Hepatocyte (in vitro differentiated cells): ENCODE measurements at regions not wholly inside any gene's neighbourhood (a gene's known extent, or its start where the extent isn't known, plus 50 kb on each side); places are given as distances from the start of the nearest gene placed in this dataset.

Source experiments
- CTCF ChIP-seq: fragments of 200-600 bp; sonication (generic); IDR thresholded peaks from 2 replicates; pipeline ENCODE4 v1.5.1; 2016; ENCODE audit warnings: antibody characterized with exemption, mild to moderate bottlenecking; ENCODE audit not compliant: poor library complexity
- EZH2phosphoT487 ChIP-seq: fragments of 200-600 bp; sonication (generic); IDR thresholded peaks from one replicate; pipeline ENCODE4 v1.6.1; 2018; ENCODE audit warnings: antibody characterized with exemption, mild to moderate bottlenecking, low read depth, moderate library complexity; ENCODE audit not compliant: unreplicated experiment, severe bottlenecking

- TF ChIP-seq CTCF, result no peak
- no peak for TF ChIP-seq EZH2phosphoT487
Measured at GRCh38 chr3:1910322-1910721, 188.3 kb upstream of the CNTN4 start.
